MCF 10A (cell line): ENCODE measurements at regions not wholly inside any gene's neighbourhood (a gene's known extent, or its start where the extent isn't known, plus 50 kb on each side); places are given as distances from the start of the nearest gene placed in this dataset.

ENCODE experiments used
- BruUV-seq: library from RNA; stranded (reverse); fragments of 400-500 nt; replicated peaks from 2 replicates; lab custom pipeline; 2021; lab: Mats Ljungman, UMichigan
- CTCF ChIA-PET: fragments of 300-600 bp; sonication (Branson Sonifier 250); formaldehyde crosslinking; extraction: SDS; loops from one replicate; lab custom pipeline; 2021; ENCODE audit warnings: antibody characterized with exemption, inconsistent platforms; lab: Yijun Ruan, JAX
- POLR2A ChIA-PET: fragments of 300-600, 350-650 bp; sonication (Branson Sonifier 250); formaldehyde crosslinking; extraction: SDS; loops from one replicate; lab custom pipeline; 2020; ENCODE audit warnings: antibody characterized with exemption, inconsistent platforms; lab: Yijun Ruan, JAX
- DNase-seq: peaks from one replicate; pipeline ENCODE4 v3.0.0-alpha.2; 2018; ENCODE audit not compliant: unreplicated experiment
- H3K27ac Mint-ChIP-seq: one replicate; pipeline ENCODE4 v1.8.0; 2022; ENCODE audit warnings: mild to moderate bottlenecking, low read depth, mixed read lengths; ENCODE audit not compliant: unreplicated experiment
- H3K27me3 Mint-ChIP-seq: one replicate; pipeline ENCODE4 v1.8.0; 2022; ENCODE audit warnings: mixed read lengths; ENCODE audit not compliant: insufficient read depth, unreplicated experiment
- H3K36me3 Mint-ChIP-seq: one replicate; pipeline ENCODE4 v1.8.0; 2022; ENCODE audit warnings: mild to moderate bottlenecking, moderate library complexity, mixed read lengths; ENCODE audit not compliant: insufficient read depth, unreplicated experiment
- H3K4me1 Mint-ChIP-seq: one replicate; pipeline ENCODE4 v1.8.0; 2022; ENCODE audit warnings: mixed read lengths; ENCODE audit not compliant: insufficient read depth, unreplicated experiment
- H3K4me3 Mint-ChIP-seq: one replicate; pipeline ENCODE4 v1.8.0; 2022; ENCODE audit warnings: mild to moderate bottlenecking, moderate library complexity, mixed read lengths; ENCODE audit not compliant: unreplicated experiment
- H3K9me3 Mint-ChIP-seq: one replicate; pipeline ENCODE4 v1.8.0; 2022; ENCODE audit warnings: mixed read lengths; ENCODE audit not compliant: unreplicated experiment
- intact Hi-C: fragments of 100-400 bp; cut with micrococcal nuclease; formaldehyde crosslinking; loops from 2 replicates; pipeline ENCODE4 v1.14.1; 2022
- TF ChIP-seq, protein P1 (sequence below): fragments of 200-600 bp; IDR thresholded peaks from one replicate; pipeline ENCODE4 v1.8.0; 2022; ENCODE audit warnings: antibody characterized with exemption, mild to moderate bottlenecking; ENCODE audit not compliant: unreplicated experiment

- POLR2A ChIA-PET: interaction anchor here (0.7 kb wide), 1 partner anchor 21 kb away, joined by 3 read pairs; no protein-coding TSS in a partner anchor
- no peak overlapping the region for H3K4me3 Mint-ChIP-seq
- H3K27me3 Mint-ChIP-seq: no peaks in the 10 kb centered on the region
- no peaks in the 10 kb centered on the region for H3K4me1 Mint-ChIP-seq
- peaks cover under 1% of the 10 kb centered on the region for H3K36me3 Mint-ChIP-seq
- CTCF ChIA-PET: no interaction called here
- intact Hi-C loops: no loop called here
- H3K27ac Mint-ChIP-seq: no peak overlapping the region
- DNase-seq: no peak
- no TSS peak for BruUV-seq
- TF ChIP-seq, protein P1, sequence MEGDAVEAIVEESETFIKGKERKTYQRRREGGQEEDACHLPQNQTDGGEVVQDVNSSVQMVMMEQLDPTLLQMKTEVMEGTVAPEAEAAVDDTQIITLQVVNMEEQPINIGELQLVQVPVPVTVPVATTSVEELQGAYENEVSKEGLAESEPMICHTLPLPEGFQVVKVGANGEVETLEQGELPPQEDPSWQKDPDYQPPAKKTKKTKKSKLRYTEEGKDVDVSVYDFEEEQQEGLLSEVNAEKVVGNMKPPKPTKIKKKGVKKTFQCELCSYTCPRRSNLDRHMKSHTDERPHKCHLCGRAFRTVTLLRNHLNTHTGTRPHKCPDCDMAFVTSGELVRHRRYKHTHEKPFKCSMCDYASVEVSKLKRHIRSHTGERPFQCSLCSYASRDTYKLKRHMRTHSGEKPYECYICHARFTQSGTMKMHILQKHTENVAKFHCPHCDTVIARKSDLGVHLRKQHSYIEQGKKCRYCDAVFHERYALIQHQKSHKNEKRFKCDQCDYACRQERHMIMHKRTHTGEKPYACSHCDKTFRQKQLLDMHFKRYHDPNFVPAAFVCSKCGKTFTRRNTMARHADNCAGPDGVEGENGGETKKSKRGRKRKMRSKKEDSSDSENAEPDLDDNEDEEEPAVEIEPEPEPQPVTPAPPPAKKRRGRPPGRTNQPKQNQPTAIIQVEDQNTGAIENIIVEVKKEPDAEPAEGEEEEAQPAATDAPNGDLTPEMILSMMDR: no peak
- H3K9me3 Mint-ChIP-seq: peaks cover 12% of the 10 kb centered on the region
Measured at GRCh38 chr17:404703-405102, 52.1 kb upstream of the RPH3AL start.
